GM23338 (cell line): ENCODE measurements at regions not wholly inside any gene's neighbourhood (a gene's known extent, or its start where the extent isn't known, plus 50 kb on each side); places are given as distances from the start of the nearest gene placed in this dataset.

Source experiments
- ATAC-seq: fragments of 200-7000 bp; cut with Tn5 transposase; 3 replicates; pipeline ENCODE4 v1.9.1; 2020
- DNase-seq: peaks from one replicate; pipeline ENCODE4 v3.0.0-alpha.2; 2015; ENCODE audit warnings: low spot score
- H2AFZ ChIP-seq: fragments of 200-600 bp; sonication (generic); 2 replicates; pipeline ENCODE4 v1.8.0; 2016; ENCODE audit warnings: antibody characterized with exemption, mild to moderate bottlenecking, moderate library complexity
- H3F3A ChIP-seq: fragments of 200-600 bp; sonication (generic); replicated peaks from 2 replicates; pipeline ENCODE4 v1.8.0; 2017; ENCODE audit warnings: antibody characterized with exemption, mixed run types, low read depth
- H3K27ac ChIP-seq: fragments of 200-600 bp; sonication (generic); 2 replicates; pipeline ENCODE4 v1.6.1; 2016; ENCODE audit warnings: low read depth
- H3K27me3 ChIP-seq: fragments of 200-600 bp; sonication (generic); 2 replicates; pipeline ENCODE4 v1.8.0; 2016; ENCODE audit warnings: mild to moderate bottlenecking, mixed run types, moderate library complexity; ENCODE audit not compliant: insufficient read depth
- H3K36me3 ChIP-seq: fragments of 200-600 bp; sonication (generic); 2 replicates; pipeline ENCODE4 v1.8.0; 2016; ENCODE audit warnings: mild to moderate bottlenecking; ENCODE audit not compliant: insufficient read depth
- H3K4me1 ChIP-seq: fragments of 200-600 bp; sonication (generic); 2 replicates; pipeline ENCODE4 v1.8.0; 2016; ENCODE audit warnings: mild to moderate bottlenecking, moderate library complexity; ENCODE audit not compliant: insufficient read depth
- H3K4me2 ChIP-seq: fragments of 200-600 bp; sonication (generic); 2 replicates; pipeline ENCODE4 v1.7.1; 2017; ENCODE audit warnings: mixed run types
- H3K4me3 ChIP-seq: fragments of 200-600 bp; sonication (generic); 2 replicates; pipeline ENCODE4 v1.6.1; 2016; ENCODE audit warnings: mixed run types
- H3K79me2 ChIP-seq: fragments of 200-600 bp; sonication (generic); replicated peaks from 2 replicates; pipeline ENCODE4 v1.8.0; 2017; ENCODE audit warnings: mild to moderate bottlenecking; ENCODE audit not compliant: insufficient read depth
- H3K9me2 ChIP-seq: fragments of 200-600 bp; sonication (generic); 2 replicates; pipeline ENCODE4 v1.8.0; 2017; ENCODE audit not compliant: insufficient read depth
- H4K20me1 ChIP-seq: fragments of 200-600 bp; sonication (generic); replicated peaks from 2 replicates; pipeline ENCODE4 v1.8.0; 2017; ENCODE audit warnings: mild to moderate bottlenecking; ENCODE audit not compliant: insufficient read depth
- H3K27ac Mint-ChIP-seq: 2 replicates; pipeline ENCODE4 v1.8.0; 2020; ENCODE audit warnings: inconsistent platforms, mild to moderate bottlenecking, moderate library complexity, mixed read lengths
- H3K27me3 Mint-ChIP-seq: 3 replicates; pipeline ENCODE4 v1.8.0; 2022; ENCODE audit warnings: low read depth, mild to moderate bottlenecking, moderate library complexity, mixed read lengths, inconsistent platforms; ENCODE audit not compliant: insufficient read depth, poor library complexity
- H3K36me3 Mint-ChIP-seq: 3 replicates; pipeline ENCODE4 v1.8.0; 2021; ENCODE audit warnings: low read depth, mild to moderate bottlenecking, inconsistent platforms, moderate library complexity, mixed read lengths
- H3K4me1 Mint-ChIP-seq: 3 replicates; pipeline ENCODE4 v1.8.0; 2020; ENCODE audit warnings: mild to moderate bottlenecking, inconsistent platforms, mixed read lengths
- H3K4me3 Mint-ChIP-seq: 3 replicates; pipeline ENCODE4 v1.8.0; 2021; ENCODE audit warnings: moderate library complexity, mild to moderate bottlenecking, inconsistent platforms, mixed read lengths
- H3K9me3 Mint-ChIP-seq: 3 replicates; pipeline ENCODE4 v1.8.0; 2020; ENCODE audit warnings: moderate library complexity, mild to moderate bottlenecking, inconsistent platforms, mixed read lengths
- CREB1 ChIP-seq: fragments of 250-450 bp; sonication (Bioruptor Pico); IDR thresholded peaks from 2 replicates; pipeline ENCODE4 v1.5.0; 2020; ENCODE audit warnings: low read depth, mild to moderate bottlenecking, moderate library complexity
- CTCF ChIP-seq, 2 experiments: fragments of 200-600 bp in 1 of 2; sonication (generic) in 1 of 2; conservative IDR thresholded peaks; 2 replicates each; pipeline versions ENCODE4 v1.5.1 to v1.6.1; 2016 to 2017; ENCODE audit warnings: antibody characterized with exemption in 2 of 2, low read depth in 2 of 2, mild to moderate bottlenecking in 2 of 2, moderate library complexity in 1 of 2
- EZH2phosphoT487 ChIP-seq: fragments of 200-600 bp; sonication (generic); IDR thresholded peaks from one replicate; pipeline ENCODE4 v1.8.1; 2018; ENCODE audit warnings: antibody characterized with exemption; ENCODE audit not compliant: unreplicated experiment
- JUNB ChIP-seq: IDR thresholded peaks from one replicate; pipeline ENCODE4 v1.6.1; 2016; ENCODE audit warnings: antibody characterized with exemption; ENCODE audit not compliant: unreplicated experiment
- NANOG ChIP-seq: IDR thresholded peaks from 2 replicates; pipeline ENCODE4 v1.6.1; 2016; ENCODE audit warnings: antibody characterized with exemption, borderline replicate concordance
- POLR2AphosphoS5 ChIP-seq: IDR thresholded peaks from 2 replicates; pipeline ENCODE4 v1.6.1; 2016; ENCODE audit warnings: antibody characterized with exemption, low read depth
- STAT1 ChIP-seq: IDR thresholded peaks from one replicate; pipeline ENCODE4 v1.6.1; 2016; ENCODE audit warnings: antibody characterized with exemption; ENCODE audit not compliant: unreplicated experiment
- ZNF114 ChIP-seq: fragments of 250-450 bp; sonication (Bioruptor Pico); IDR thresholded peaks from 2 replicates; pipeline ENCODE4 v1.5.0; 2020; ENCODE audit warnings: mild to moderate bottlenecking, moderate library complexity
- ZNF331 ChIP-seq: fragments of 250-450 bp; sonication (Bioruptor Pico); IDR thresholded peaks from 2 replicates; pipeline ENCODE4 v1.5.0; 2020; ENCODE audit warnings: low read depth, mild to moderate bottlenecking, moderate library complexity
- TF ChIP-seq, protein P1 (sequence below): fragments of 250-450 bp; sonication (Bioruptor Pico); IDR thresholded peaks from 2 replicates; pipeline ENCODE4 v1.5.0; 2020; ENCODE audit warnings: mild to moderate bottlenecking, moderate library complexity
- TF ChIP-seq, protein P2 (sequence below): IDR thresholded peaks from 2 replicates; pipeline ENCODE4 v1.6.1; 2016; ENCODE audit warnings: antibody characterized with exemption

- H3K79me2 ChIP-seq = no peaks in the 10 kb centered on the region
- DNase-seq (no peak), ATAC-seq (no peak)
- no peak overlapping the region for H3K27ac Mint-ChIP-seq
- H3K9me3 Mint-ChIP-seq = no peaks in the 10 kb centered on the region
- no peaks in the 10 kb centered on the region for H3K36me3 Mint-ChIP-seq
- no peak overlapping the region for H3K27ac ChIP-seq
- H3K36me3 ChIP-seq = no peaks in the 10 kb centered on the region
- H3K27me3 ChIP-seq = no peaks in the 10 kb centered on the region
- H3K4me1 Mint-ChIP-seq = no peaks in the 10 kb centered on the region
- H3K4me2 ChIP-seq = no peak overlapping the region
- no peaks in the 10 kb centered on the region for H3F3A ChIP-seq
- H4K20me1 ChIP-seq = no peaks in the 10 kb centered on the region
- no peaks in the 10 kb centered on the region for H3K4me1 ChIP-seq
- H3K27me3 Mint-ChIP-seq = no peaks in the 10 kb centered on the region
- H3K4me3 ChIP-seq = no peak overlapping the region
- H2AFZ ChIP-seq = no peak overlapping the region
- TF ChIP-seq JUNB (no peak), CTCF (conservative IDR thresholded peaks at IDR 0.05; ENCODE audit: low read depth in 2 of 2) (no peak), POLR2AphosphoS5 (no peak), STAT1 (no peak), CREB1 (CRISPR knock-in tag) (no peak), ZNF331 (no peak), ZNF114 (CRISPR knock-in tag) (no peak), NANOG (no peak), EZH2phosphoT487 (no peak)
- TF ChIP-seq, protein P1, sequence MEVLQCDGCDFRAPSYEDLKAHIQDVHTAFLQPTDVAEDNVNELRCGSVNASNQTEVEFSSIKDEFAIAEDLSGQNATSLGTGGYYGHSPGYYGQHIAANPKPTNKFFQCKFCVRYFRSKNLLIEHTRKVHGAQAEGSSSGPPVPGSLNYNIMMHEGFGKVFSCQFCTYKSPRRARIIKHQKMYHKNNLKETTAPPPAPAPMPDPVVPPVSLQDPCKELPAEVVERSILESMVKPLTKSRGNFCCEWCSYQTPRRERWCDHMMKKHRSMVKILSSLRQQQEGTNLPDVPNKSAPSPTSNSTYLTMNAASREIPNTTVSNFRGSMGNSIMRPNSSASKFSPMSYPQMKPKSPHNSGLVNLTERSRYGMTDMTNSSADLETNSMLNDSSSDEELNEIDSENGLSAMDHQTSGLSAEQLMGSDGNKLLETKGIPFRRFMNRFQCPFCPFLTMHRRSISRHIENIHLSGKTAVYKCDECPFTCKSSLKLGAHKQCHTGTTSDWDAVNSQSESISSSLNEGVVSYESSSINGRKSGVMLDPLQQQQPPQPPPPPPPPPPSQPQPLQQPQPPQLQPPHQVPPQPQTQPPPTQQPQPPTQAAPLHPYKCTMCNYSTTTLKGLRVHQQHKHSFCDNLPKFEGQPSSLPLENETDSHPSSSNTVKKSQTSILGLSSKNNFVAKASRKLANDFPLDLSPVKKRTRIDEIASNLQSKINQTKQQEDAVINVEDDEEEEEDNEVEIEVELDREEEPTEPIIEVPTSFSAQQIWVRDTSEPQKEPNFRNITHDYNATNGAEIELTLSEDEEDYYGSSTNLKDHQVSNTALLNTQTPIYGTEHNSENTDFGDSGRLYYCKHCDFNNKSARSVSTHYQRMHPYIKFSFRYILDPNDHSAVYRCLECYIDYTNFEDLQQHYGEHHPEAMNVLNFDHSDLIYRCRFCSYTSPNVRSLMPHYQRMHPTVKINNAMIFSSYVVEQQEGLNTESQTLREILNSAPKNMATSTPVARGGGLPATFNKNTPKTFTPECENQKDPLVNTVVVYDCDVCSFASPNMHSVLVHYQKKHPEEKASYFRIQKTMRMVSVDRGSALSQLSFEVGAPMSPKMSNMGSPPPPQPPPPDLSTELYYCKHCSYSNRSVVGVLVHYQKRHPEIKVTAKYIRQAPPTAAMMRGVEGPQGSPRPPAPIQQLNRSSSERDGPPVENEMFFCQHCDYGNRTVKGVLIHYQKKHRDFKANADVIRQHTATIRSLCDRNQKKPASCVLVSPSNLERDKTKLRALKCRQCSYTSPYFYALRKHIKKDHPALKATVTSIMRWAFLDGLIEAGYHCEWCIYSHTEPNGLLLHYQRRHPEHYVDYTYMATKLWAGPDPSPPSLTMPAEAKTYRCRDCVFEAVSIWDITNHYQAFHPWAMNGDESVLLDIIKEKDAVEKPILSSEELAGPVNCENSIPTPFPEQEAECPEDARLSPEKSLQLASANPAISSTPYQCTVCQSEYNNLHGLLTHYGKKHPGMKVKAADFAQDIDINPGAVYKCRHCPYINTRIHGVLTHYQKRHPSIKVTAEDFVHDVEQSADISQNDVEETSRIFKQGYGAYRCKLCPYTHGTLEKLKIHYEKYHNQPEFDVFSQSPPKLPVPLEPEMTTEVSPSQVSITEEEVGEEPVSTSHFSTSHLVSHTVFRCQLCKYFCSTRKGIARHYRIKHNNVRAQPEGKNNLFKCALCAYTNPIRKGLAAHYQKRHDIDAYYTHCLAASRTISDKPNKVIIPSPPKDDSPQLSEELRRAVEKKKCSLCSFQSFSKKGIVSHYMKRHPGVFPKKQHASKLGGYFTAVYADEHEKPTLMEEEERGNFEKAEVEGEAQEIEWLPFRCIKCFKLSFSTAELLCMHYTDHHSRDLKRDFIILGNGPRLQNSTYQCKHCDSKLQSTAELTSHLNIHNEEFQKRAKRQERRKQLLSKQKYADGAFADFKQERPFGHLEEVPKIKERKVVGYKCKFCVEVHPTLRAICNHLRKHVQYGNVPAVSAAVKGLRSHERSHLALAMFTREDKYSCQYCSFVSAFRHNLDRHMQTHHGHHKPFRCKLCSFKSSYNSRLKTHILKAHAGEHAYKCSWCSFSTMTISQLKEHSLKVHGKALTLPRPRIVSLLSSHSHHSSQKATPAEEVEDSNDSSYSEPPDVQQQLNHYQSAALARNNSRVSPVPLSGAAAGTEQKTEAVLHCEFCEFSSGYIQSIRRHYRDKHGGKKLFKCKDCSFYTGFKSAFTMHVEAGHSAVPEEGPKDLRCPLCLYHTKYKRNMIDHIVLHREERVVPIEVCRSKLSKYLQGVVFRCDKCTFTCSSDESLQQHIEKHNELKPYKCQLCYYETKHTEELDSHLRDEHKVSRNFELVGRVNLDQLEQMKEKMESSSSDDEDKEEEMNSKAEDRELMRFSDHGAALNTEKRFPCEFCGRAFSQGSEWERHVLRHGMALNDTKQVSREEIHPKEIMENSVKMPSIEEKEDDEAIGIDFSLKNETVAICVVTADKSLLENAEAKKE (CRISPR knock-in tag) = no peak
- TF ChIP-seq, protein P2, sequence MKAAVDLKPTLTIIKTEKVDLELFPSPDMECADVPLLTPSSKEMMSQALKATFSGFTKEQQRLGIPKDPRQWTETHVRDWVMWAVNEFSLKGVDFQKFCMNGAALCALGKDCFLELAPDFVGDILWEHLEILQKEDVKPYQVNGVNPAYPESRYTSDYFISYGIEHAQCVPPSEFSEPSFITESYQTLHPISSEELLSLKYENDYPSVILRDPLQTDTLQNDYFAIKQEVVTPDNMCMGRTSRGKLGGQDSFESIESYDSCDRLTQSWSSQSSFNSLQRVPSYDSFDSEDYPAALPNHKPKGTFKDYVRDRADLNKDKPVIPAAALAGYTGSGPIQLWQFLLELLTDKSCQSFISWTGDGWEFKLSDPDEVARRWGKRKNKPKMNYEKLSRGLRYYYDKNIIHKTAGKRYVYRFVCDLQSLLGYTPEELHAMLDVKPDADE = no peak
- H3K4me3 Mint-ChIP-seq = no peak overlapping the region
- peaks cover 4% of the 10 kb centered on the region for H3K9me2 ChIP-seq
These were observed 608.8 kb upstream of the CHRM3 start for GRCh38 chr1:238777551-238777950.
